Epidermal melanocyte (primary cell): ENCODE measurements at regions not wholly inside any gene's neighbourhood (a gene's known extent, or its start where the extent isn't known, plus 50 kb on each side); places are given as distances from the start of the nearest gene placed in this dataset.

Experiments used
- DNase-seq: peaks from one replicate; pipeline ENCODE4 v3.0.0; 2011; ENCODE audit warnings: low spot score; ENCODE audit not compliant: insufficient read length

DNA sequence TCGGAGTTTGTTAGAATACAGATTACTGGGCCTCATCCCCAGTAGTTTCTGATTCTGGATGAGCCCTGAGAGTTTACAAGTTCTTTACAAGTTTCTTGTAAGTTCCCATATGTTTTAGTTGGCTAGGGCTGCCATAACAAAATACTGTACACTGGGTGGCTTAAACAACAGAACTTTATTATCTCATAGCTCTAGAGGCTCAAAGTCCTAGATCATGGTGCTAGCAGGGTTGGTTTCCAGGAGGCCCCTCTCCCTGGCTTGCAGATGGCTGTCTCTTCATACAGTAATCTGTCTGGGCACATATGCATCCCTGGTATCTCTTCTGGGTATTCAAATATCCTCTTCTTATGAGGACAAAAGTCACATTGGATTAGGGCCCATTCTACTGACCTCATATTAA lies 167.2 kb downstream of the KLF5 start:
- no peak for DNase-seq

DNA sequence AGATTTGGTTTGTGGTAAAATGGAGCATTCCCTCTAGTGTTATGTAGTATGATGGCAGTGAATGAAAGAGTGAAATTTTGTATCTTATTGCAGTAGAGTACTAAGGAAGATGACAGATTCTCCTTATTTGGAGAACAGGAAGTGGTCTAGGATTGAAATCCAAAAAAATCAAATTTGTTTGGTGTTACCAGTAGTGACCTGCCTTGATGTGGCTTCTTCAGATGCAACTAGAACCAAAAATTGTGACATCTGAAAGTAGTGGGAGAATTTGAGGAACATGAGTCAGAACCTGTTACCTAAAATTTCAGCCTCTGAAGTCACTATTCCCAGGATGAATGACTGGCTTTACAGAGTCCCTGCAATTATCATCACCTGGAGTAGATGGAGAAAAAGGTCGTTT lies 165.9 kb downstream of the KLF5 start:
- no peak for DNase-seq

DNA sequence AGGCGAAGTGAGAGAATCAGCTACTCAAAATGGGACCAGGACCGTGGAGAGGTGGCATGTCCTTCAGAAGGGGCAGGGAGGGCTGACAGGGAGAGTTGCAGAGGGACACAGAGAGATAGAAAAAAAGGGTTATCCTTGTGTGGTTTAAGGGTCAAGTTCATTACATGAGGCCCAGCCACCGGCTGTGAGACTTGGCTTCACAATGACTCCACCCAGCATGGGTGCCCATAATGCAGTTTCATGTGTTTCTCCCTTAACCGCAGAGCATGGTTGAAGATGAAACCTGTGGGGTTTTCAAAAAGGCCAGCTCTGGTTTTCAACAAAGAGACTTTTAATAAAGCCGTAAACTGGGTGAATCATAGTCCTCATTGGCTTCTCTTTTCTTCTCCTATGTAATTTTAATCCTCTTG lies 164.6 kb downstream of the KLF5 start:
- no peak for DNase-seq

DNA sequence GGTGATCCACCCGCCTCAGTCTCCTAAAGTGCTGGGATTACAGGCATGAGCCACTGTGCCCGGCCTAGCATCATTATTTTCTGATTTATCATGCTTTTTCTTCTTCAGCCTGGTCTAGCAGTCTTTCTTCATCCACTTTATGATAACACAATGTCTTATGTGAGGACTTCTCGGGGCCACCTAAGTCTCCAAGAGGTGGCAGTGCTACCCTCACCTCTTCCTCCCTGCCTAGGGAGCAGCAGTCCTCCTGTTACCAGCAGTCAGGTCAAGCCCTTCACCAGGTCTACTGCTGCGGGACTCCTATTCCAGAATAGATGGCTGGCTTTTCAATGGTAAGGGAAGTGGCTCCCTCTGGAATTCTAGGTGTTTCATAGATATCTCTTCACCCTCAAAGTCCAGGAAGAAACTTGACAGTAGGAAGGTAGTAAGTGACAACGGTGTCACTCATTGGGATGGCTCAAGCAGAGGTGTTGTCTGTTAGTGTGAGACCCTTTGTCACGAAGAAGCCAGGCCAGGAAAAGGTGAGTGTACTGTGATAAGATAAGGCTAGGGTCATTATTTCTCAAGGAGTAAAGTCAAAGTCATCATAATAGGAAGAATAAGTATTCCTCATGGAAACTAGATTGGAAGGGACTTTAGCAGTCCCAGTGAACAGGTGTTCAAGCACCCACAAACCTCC lies 164.0 kb downstream of the KLF5 start:
- no peak for DNase-seq

DNA sequence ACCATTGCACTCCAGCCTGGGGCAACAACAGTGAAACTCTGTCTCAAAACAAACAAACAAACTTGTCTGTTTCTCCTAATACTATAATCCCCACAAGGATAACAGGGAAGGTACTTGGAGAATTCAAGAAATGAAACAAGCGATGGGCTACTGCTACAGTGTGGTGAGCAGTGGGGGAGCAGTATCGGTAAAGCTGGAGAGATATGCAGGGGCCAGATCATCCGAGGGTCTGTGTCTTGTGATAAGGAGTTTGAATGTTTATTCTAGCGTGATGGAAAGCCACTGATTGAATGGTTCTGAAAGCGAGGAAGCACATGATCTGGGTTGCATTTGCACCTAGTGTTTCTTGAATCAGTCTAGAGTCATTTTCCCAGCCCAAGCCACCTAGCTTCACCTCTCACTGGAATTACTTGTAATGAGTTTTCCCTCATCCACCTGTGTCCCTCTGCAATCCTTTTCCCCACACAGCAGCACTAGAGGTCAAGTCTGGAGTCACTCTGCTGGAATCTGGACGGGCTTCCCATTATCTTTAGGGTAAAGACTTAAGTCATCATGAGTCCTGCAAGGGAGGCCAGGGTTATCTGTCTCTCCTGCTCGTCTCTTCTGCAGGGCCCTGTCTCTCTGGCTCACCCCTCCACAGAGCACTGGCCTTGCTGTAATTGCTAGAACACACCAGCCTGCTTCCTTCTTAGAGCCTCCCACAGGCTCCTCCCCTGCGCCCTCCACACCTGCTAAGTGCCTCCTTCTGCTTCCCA lies 162.3 kb downstream of the KLF5 start:
- no peak for DNase-seq

DNA sequence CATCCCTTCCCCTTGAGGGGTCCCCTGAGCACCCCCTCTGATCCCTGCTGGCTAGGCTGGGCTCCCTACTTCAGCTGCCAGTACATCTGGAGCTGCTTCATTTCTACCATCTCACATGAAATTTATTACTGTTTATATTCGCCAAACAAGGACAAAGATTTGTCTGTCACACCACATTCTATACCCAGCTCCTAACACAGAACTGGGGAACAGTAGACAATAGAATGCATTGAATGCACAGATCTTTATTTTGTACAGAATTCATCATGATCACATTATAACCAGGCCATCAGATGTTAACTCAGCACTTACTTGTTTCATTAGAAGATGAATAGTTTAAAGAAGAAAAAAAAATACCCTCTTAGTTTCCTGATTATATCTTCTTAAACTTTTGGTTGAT lies 159.4 kb downstream of the KLF5 start:
- no peak for DNase-seq

DNA sequence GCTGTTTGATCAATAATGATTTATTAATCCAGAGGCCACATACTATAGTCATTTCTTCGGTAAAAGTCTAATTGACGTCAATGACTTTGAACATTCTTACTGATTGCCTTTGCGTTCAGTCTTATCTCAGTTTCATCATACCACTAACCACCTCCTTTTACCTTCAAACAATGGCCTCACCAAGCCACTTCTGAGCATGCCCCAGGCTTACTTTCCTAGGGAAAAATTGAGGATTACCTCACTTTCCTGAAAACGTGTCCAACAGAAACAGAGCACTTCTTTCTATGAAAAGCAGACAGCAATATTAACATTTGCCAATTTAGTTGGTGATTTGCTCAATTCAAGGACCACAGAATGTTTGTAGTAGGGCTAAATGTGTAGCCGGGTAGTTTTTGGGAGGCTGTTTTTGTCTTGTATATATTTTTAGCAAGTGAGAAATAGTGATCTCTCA lies 157.6 kb downstream of the KLF5 start:
- DNase-seq: no peak

DNA sequence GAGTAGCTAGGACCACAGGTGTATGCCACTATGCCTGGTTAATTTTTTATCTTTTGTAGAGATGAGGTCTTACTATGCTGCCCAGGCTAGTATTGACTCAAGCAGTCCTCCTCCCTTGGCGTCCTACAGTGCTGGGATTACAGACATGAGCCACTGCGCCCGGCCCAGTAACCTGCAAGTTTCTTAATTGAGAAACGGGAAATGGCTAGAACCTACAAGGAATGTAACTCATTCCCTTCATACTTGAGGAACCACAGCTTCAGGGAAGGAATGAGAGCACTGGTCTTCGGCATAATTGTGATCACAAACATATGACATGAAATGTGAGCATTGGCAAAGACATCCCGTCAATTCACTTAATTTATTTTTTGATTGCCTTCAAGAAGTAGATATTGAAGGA lies 157.0 kb downstream of the KLF5 start:
- peak; percentile 21 for DNase-seq

DNA sequence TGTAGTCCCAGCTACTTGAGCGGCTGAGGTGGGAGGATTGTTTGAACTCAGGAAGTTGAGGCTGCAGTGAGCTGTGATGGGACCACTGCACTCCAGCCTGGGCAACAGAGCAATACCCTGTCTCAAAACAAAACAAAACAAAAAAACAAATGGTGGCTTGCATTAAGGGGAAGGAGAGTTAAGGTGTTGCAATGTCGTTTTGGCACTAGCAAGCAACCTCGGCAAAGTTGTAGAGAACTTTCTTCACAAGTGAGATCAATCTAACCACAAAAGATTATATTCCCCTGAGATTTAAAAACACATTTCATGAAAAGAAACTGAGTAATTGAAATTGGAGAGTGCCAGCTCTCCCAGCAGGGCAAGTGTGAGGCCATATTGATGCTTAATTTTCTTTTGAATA lies 153.7 kb downstream of the KLF5 start:
- no peak for DNase-seq

DNA sequence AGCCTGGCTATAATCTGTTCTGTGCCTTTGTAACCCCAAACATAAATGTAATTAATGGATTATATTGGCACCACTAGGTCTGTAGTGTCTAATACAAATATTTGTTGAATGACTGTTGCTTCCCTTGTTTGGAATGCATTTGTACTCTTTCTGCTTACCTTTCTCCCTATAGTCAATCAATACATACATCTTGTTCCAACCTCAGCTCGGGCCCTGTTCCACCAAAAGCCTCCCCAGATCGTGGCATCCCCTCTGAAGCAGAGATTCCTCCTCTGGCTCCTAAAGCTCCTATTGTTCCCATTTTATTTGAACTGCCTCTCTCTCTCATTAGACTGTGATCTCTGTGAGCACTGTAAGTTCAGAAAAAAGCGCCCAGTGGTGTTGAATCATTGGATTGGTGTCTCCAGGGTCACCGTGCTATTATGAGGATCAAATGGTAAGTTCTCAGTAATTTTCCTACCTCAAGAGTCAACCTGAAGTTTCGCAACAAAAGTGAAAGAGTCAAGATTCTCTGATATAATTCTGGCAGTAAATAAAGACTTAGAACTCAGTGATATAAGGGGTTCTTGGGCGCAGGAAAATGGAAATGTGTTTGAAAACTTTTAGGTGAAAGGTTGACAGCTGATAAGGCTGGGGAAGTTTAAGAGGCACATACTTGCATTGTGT lies 151.5 kb downstream of the KLF5 start:
- no peak for DNase-seq

DNA sequence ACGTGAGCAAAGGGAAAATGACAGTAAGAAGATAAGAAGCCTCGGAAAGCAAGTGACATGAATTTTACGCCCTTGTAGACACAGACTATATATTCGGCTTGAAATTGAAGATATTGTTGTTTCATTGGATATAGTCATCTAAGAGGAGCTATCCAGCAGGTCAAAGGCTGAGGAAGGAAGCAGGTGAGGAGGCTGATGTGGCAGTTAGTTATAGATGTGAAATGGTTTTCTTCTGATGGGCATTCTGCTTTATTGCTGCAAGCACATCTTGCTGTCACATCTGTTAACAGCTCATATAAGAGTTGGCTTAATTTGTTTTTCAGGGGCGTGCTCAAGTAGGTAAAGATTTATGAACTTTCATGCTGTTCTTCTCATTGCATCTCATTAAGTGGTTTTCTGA lies 146.1 kb downstream of the KLF5 start:
- no peak for DNase-seq

DNA sequence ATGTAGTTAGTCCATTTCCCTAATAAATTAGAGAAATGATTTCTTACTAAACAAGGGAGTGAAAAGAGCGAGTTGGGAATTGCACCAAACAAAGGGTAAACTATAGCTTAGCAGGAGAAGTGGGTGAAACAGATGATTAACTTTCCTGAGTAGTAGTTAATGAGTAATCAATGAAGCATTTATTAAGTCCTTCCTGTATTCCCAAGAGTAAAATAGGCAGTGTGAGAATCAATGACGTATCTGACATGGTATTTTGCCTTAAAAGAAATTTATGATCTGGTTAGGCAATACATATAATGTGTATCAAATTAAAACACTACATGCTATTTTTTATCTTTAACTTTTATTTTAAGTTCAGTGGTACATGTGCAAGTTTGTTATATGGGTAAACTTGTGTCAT lies 142.8 kb downstream of the KLF5 start:
- DNase-seq: no peak

DNA sequence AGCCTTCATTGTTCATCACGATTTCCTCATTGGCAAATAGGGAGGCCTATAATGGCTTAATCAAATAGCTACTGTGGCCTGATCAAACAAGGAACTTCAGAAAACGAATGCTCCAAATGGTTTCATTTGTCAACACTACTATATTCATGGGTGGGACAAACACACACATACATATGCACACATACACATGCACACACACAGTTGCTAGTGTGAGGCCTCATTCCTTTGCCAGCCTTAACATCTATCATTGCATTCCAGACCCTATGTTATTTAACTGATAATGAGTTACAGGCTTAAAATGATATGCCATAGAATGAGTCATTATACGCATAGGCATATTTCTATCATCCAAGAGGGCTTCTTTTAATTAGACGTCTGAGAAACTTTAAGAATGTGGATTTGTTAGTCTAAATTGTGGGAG lies 140.2 kb downstream of the KLF5 start:
- no peak for DNase-seq

DNA sequence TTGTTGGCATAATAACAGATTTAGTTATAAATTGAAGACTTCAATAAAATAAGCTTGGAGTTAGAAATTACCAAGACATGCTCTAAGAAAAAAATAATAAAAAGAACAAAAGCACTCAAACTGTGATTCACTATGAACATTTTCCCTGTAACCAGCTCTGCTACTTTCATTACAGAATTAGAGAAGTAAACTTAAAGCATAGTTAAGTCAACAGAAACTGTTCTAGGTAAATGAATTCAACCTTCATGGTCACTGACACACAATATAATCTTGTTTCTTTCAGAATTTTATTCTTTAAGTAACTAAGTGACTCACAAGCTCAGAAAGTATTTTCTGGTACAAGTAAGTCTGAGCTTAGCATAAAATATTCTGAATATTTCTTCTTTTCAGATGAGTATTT lies 136.3 kb downstream of the KLF5 start:
- no peak for DNase-seq

DNA sequence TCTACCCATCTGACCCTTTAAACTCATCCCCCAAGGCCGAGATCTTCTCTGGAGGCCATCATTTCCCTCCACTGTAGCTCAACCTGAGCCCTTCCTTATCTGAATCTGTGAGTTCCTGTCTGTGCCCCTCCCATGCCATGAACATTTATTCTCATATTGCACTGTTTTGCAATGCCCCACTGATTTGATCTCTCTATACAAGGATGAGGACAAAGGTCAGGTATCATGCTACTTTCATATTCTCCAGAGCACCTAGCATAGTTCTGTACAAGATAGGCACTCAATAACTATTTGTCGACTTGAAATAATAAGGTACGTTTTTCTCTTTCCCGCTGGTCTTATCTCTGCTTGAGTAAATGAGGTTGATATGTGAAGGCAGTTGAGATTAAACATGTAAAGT lies 135.5 kb downstream of the KLF5 start:
- no peak for DNase-seq

DNA sequence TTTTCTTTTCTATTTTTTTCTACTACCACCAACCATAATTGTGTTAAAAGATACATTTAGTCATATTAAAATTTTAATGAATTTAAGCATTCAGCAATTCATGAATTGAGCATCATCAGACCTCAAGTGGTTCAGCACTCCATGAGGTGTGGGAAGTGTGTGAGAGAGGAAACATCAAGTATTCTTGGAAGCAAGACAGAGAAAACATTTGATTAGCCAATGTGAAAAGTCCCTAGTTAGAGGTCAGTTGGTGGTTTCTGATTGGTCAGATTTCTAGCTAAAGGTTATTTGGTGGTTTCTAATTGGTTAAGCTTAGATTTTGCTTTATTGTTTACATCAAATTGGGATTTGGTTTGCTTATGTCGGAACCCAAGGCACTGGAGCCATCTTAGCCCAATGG lies 134.7 kb downstream of the KLF5 start:
- DNase-seq: no peak

DNA sequence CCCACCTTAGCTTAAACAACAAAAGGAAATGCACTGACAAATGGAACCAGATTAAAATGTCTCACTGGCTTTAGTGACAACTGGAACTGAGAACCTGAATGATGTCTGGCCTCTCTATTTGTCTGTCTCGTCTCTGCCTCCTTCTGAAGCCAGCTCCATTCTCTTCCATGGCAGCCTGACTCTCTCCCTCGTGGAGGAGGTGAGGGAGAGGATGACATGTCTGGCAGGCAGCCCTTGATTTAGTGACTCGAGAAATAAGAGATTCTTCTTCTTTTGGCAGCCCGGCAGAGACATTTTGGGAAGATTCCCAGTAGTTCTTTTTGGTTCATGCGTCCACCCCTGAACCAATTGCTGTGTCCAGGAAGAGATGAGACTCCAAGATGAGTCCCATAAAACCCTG lies 131.7 kb downstream of the KLF5 start:
- DNase-seq: no peak

DNA sequence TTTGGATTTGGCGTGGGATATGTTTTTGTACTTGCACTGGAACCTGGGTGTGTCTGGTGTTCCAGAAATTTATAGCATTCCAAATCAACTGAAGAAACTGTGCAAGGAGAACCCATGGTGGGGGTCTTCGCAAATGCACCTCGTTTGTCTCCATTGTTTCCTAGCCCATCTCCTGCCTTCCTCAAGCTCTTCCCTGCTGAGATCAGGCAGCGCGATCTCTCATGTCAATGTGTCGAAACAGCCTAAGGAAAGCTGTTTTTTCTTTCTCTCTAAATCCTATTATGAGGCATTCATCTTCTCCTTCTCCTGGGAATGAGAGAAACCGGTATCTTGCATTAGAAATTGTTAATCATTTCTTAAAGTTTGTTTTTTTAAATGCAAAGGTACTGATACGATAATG lies 131.0 kb downstream of the KLF5 start:
- DNase-seq: no peak

DNA sequence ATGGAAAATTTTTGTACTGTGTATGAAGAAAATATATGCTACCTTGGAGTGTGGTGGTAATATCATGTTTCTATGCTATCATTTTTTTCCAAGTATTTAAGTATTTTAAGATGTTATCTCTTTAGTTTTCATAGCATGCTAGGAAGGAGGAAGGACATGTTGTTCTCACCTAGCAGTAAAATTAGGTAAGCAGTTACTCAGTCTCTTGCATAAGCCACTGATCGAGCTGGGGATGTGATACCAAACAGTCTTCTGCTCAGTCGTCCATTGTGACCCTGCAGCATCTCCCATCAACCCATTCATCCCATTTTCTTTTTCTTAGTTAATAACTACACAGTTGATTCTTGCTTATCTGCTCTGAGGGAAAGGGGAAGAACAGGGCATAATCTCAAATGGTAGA lies 130.6 kb downstream of the KLF5 start:
- no peak for DNase-seq

DNA sequence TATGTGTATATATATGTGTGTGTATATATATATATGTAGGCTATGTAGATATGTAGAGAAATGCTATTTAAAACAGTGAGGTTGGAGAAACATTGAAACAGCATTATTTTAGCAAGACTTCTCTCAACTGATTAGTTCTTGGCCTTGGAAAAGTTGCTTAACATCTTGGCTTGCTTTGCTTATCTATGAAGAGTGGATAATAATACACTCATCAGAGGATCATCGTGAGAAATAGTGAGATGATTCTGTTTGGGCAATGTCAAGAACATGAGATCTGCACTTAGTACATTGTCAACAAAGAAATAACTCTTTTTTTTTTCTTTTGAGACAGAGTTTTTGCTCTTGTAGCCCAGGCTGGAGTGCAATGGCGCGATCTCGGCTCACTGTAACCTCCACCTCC lies 128.3 kb downstream of the KLF5 start:
- no peak for DNase-seq

DNA sequence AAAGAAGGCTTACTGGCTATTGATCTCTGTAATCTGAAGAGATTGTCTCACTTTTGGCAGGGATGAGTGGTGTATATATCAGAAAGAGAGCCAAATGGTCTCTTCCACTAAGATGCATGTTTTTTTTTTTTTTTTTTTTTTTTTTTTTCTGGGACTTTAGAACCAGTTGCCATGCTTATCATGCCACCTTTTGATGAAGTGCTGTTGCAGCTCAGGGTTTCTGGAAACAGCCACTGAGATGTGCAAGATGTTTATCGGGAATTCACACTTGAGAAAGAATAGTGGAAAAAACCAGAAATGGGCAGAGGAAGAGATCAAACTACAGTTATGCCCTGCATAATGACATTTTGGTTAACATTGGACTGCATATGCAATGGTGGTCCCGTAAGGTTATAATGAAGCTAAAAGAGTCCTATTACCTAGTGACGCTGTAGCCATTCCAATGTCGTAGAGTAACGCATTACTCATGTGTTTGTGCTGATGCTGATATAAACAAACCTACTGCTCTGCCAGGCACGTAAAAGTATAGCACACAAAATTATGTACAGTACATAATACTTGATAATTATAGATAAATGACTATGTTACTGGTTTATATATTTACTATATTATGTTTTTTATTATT lies 121.0 kb downstream of the KLF5 start:
- no peak for DNase-seq

DNA sequence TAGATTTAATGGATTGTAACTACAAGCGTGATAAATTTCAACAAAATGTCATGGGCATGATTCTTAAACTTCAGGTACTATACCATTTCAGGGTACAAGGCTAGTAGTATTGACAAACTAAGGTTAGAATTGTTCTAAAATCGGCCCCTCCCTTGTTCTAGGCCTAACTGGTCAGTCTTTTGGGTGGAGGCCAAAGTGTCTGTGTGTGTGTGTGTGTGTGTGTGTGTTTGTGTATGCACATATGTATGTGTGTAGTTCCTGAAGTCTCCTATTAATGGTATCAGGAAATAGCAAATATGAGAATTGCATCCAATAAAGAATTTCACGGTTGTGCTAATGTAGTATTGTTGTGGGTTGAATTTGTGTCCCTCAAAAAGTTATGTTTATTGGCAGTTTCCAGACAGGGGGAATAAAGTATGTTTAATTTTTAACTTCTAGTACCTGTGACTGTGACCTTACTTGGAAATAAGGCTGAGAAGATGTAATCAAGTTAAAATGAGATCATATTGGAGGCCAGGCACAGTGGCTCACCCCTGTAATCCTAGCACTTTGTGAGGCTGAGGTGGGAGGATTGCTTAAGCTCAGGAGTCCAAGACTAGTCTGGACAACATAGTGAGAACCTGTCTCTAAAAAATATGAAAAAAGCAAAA lies 119.2 kb downstream of the KLF5 start:
- no peak for DNase-seq
